Rectal smooth muscle tissue (tissue), 1 donor: ENCODE measurements at regions not wholly inside any gene's neighbourhood (a gene's known extent, or its start where the extent isn't known, plus 50 kb on each side); places are given as distances from the start of the nearest gene placed in this dataset.

ENCODE experiments used
- H3K27ac ChIP-seq: one replicate; pipeline ENCODE4 v1.7.0; 2013; ENCODE audit warnings: low read depth, low read length, inconsistent platforms
- H3K27me3 ChIP-seq: one replicate; pipeline ENCODE4 v1.7.0; 2013; ENCODE audit warnings: low read length; ENCODE audit not compliant: control insufficient read depth, insufficient read depth
- H3K36me3 ChIP-seq: one replicate; pipeline ENCODE4 v1.7.0; 2013; ENCODE audit warnings: low read length; ENCODE audit not compliant: control insufficient read depth, insufficient read depth
- H3K4me1 ChIP-seq: one replicate; pipeline ENCODE4 v1.7.0; 2013; ENCODE audit warnings: low read length; ENCODE audit not compliant: control insufficient read depth, insufficient read depth
- H3K4me3 ChIP-seq: one replicate; pipeline ENCODE4 v1.7.0; 2013; ENCODE audit warnings: low read length
- H3K9ac ChIP-seq: one replicate; pipeline ENCODE4 v1.7.0; 2013; ENCODE audit warnings: low read length

DNA sequence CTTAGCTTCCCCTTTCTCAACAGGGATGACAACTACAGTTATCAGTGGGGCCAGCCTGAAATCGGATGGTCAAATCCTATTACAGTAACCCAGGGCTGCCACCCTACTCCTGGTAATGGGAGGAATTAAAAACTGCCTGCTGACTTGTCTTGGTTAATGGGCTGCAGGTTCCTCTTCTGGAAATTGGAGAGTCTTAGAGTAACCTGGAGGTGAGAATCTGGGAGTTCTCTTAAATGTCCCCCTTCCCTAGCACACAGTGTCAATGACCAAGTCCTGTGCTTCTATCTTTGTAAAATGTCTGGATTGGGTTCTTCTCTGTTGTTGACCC is 113.1 kb downstream of the DDX1 start:
- H3K36me3 ChIP-seq = no peaks in the 10 kb centered on the region
- no peak overlapping the region for H3K9ac ChIP-seq
- H3K4me3 ChIP-seq = no peak overlapping the region
- H3K27me3 ChIP-seq = no peaks in the 10 kb centered on the region
- H3K4me1 ChIP-seq = no peaks in the 10 kb centered on the region
- H3K27ac ChIP-seq = no peak overlapping the region

DNA sequence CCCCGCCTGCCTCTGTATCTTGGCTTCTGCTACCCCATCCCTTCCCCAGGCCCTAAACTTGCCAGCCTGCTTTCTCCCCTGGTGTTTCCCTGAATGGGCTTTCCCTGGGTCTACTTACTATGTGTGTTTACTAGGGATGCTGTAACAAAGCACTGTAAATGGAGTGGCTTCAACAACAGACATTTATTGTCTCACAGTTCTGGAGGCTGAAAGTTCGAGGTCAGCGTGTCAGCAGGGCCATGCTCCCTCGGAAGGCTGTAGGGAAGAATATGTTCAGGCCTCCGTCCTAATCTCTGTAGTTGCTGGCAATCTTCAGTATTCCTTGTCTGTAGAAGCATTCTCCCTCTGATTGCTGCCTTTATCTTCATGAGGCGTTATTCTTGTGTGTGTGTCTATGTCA is 113.6 kb downstream of the DDX1 start:
- Histone ChIP-seq H3K27ac (no peak overlapping the region), H3K36me3 (no peaks in the 10 kb centered on the region)

DNA sequence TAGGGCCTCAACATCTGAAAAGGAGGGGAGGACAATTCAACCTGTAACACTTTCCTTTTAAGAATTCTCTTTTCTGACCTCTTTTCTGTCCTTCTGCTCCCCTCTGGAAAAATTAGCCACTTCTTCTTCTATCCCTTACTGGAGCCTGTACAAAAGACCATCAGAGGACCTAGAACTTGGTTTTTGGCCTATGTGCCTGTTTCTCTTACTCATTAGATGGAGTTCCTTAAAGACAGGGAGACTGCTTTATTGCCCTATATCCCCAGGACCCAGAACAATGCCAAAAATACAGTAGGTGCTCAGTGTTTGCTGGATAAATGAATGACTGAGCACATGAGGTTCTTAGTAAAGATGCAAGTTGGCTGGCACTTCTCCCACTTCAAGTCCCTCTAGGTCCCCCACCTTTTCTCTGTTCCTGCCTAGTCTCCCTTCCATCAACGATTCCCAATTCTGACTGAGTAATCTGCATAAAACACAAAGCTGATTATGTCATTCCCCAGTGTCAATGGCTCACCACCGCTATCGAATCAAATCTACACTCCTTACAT is 114.2 kb downstream of the DDX1 start:
- H3K9ac ChIP-seq = no peak overlapping the region

More for the DNA sequence above, 113.6 kb downstream of the DDX1 start:
- Histone ChIP-seq H3K4me1 (no peaks in the 10 kb centered on the region), H3K4me3 (no peak overlapping the region), H3K9ac (no peak overlapping the region), H3K27me3 (no peaks in the 10 kb centered on the region)

DNA sequence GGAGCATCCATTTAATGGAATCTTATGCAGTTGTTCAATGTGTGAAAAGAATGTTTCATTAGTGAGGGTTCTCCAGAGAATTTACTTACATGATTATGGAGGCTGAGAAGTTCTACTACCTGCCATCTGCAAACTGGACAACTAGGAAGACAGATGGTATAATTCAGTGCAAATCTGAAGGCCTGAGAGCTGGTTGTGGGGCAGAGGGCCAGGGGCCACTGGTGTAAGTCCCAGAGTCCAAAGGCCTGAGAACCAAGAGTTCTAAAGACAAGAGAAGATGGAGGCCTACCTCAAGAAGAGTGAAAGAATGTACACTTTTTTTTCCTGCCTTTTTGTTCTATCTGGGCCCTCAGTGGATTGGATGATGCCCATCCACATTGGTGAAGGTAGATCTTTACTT is 114.8 kb downstream of the DDX1 start:
- Histone ChIP-seq H3K27me3 (no peaks in the 10 kb centered on the region), H3K4me3 (no peak overlapping the region), H3K4me1 (no peaks in the 10 kb centered on the region), H3K27ac (no peak overlapping the region), H3K9ac (no peak overlapping the region), H3K36me3 (no peaks in the 10 kb centered on the region)

More for the DNA sequence above, 114.2 kb downstream of the DDX1 start:
- Histone ChIP-seq H3K4me3 (no peak overlapping the region), H3K27me3 (no peaks in the 10 kb centered on the region), H3K36me3 (no peaks in the 10 kb centered on the region), H3K4me1 (no peaks in the 10 kb centered on the region), H3K27ac (no peak overlapping the region)

DNA sequence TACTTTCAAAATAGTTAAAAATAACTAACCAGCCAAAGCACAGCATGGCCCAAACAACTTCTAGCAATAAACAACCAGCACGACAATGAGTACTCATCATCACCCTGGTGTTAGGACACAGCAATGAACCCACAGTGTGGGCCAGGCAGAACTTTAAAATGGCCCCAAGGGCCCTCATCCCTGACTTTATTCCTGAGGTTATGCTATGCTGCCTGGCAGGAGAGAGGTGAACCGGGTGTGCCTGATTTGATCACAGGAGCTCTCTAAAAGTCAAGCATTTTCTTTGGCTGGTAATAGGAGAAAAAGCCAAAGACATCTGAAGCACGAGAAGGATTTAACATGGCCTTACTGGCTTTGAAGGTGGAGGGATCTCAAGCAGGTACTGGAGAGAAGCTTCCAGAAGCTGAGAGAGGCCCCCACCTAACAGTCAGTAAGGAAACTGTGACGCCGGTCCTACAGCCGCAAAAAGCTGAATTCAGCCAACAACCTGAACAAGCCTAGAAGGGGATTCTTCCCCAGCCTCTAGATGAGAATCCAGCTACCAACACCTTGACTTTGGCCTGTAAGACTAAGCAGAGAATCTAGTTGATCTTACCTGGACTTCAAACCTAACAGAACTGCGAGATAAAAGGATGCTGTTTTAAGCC is 115.4 kb downstream of the DDX1 start:
- no peaks in the 10 kb centered on the region for H3K4me1 ChIP-seq
- no peak overlapping the region for H3K4me3 ChIP-seq
- H3K27ac ChIP-seq = no peak overlapping the region
- H3K9ac ChIP-seq = no peak overlapping the region
- no peaks in the 10 kb centered on the region for H3K36me3 ChIP-seq
- H3K27me3 ChIP-seq = no peaks in the 10 kb centered on the region

DNA sequence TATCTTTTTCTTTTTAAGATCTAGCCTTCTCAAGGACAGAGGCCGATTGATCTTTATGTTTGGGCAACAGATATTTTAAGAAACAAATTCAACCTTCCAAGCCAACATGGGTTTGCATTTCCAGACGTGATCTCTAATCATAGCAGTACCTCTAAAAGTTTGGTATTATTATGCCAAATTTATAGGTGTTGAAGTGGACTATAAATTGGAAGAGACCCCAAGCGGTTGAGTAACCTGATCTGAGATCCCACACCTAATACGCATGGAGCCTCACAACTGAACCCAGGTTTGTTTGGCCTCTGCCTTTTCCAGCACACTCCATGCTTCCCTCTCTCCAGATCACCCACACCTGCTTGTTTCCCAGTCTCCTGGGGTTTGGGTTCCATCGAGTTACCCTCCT is 116.5 kb downstream of the DDX1 start:
- Histone ChIP-seq H3K9ac (no peak overlapping the region), H3K4me1 (no peaks in the 10 kb centered on the region), H3K27ac (no peak overlapping the region), H3K36me3 (no peaks in the 10 kb centered on the region), H3K4me3 (no peak overlapping the region), H3K27me3 (no peaks in the 10 kb centered on the region)

DNA sequence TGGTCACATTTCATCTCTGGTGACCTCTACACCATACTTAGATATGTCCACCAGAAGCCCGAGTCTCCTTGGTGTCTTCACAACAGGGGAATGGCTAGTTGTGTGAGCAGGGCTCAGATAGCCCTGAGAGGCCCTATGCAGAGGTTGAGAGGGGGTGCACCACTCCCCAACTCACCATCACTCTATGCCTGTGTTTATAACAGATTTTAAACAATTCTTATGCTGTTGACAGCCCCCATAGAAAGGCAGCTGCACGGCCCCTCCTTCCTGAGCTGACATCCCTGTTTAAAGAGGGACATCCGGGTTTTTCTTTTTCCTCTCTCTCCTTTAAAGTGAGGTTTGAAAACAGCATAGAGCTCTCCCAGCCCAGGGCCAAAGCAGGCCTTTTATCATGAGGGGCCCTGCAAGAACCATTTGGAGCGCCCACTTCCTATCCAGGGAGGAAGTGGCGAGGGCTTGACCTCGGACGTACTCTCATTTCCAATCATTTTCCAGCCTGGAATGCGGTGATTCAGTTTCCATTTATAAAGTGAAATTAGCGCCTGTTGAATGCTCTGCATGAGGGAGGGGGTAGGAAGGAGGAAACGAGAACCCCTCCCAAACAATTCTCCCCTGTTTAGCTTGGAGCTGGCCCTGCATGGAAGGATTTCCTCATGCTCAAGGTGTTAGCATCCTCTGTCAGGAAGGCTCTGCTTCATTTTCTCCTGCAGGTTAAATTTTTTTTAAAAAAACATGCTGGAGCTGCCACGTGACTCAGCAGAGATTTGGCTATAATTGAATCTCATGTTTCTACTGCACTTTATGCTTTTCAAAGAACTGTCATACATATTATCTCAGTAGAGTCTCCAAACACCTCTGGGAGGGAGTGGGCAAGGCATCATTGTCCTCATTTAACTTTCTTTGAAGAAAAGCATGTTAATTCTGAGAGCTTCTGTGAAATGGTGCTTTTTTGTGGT is 117.5 kb downstream of the DDX1 start:
- Histone ChIP-seq H3K36me3 (no peaks in the 10 kb centered on the region), H3K27ac (no peak overlapping the region), H3K4me3 (no peak overlapping the region), H3K4me1 (no peaks in the 10 kb centered on the region), H3K27me3 (no peaks in the 10 kb centered on the region), H3K9ac (no peak overlapping the region)

DNA sequence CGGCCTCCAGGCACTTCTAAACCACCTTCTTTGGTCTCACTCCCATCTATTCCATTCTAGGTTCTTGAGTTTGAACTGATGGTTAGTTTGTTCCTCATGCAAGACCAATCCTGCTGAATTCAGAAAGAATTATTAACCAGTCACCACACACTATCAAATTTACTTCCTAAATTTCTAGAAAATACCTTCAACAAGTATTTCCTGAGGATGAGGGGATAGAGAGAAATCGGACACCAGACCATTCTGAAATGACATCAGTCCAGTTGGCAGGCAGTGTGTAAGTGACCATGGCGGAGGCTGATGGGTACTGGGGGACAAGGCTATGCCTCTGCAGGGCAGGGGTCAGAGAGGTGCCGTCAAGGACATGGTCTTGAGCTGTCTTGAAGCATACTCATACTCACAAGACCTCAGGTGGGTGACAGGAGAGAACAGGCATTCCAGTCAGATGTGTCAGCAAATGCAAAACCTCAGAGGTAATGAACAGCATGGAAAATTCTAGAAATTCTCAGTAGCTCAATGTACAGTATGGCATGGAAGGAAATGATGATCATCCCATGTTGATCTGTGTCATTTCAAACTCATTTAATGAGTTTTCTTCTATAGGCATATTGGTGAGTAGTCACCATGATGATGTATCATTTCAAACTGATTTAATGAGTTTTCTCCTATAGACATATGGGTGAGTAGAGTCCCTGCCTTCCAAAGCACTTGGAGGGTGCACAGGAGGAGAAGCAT is 119.6 kb downstream of the DDX1 start:
- Histone ChIP-seq H3K4me1 (no peaks in the 10 kb centered on the region), H3K9ac (no peak overlapping the region), H3K27ac (no peak overlapping the region), H3K36me3 (no peaks in the 10 kb centered on the region), H3K4me3 (no peak overlapping the region), H3K27me3 (no peaks in the 10 kb centered on the region)

DNA sequence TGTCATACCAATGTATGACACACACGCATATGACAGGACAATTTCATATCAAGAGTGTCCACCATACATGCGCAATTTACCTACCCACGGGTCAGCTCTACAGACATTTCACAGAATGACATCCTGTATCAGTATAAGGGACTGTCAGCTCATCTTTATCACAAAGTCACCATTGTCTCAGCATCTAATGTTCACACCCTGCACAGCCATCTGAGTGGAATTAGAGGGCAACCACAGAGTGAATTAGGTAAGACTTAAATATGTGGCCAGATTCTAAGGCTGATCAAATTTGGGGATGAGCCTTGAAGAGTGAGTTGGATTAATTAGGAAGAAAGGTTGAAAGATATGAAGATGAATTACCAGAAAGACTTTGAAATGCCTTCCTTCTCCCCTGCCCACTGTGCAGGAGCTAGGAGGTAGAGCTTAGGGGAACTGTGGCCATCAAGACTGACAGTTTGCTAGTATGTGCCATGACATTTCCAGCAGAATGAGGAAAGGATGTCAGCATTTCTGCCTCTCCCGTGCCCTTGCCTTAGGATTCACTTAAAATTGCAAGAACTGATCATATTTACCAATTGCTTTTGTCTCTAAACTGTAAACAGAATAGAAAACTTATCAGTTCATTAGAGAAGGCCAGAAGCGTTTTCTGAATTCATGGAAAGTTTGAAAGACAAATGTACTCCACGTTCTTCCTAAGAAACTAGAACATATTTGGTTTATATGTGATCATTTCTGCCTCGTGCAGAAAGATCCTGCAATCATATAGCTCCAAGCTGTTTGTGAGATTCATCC is 121.1 kb downstream of the DDX1 start:
- Histone ChIP-seq H3K27ac (no peak overlapping the region), H3K27me3 (no peaks in the 10 kb centered on the region), H3K4me3 (no peak overlapping the region), H3K4me1 (no peaks in the 10 kb centered on the region), H3K9ac (no peak overlapping the region), H3K36me3 (no peaks in the 10 kb centered on the region)

DNA sequence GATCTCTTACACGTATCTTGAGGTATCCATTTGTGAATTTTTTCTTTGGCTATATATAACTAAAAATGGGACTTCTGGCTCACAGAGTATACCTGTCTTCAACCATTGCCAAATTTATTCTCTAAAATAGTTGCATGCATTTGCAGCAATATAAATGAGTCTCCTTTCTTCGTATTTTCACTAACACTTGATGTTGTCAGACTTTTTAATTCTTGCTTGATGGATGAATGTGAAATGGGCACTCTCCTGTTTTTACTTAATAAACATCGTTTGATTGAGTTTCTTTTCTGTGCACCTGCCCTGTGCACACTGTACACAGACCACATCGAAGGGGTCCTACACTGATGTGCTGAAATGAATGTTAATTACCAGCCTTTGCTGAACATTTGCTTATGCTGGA is 121.8 kb downstream of the DDX1 start:
- no peak overlapping the region for H3K27ac ChIP-seq
- no peaks in the 10 kb centered on the region for H3K27me3 ChIP-seq
- H3K9ac ChIP-seq = no peak overlapping the region
- H3K4me1 ChIP-seq = no peaks in the 10 kb centered on the region
- no peak overlapping the region for H3K4me3 ChIP-seq
- H3K36me3 ChIP-seq = no peaks in the 10 kb centered on the region

DNA sequence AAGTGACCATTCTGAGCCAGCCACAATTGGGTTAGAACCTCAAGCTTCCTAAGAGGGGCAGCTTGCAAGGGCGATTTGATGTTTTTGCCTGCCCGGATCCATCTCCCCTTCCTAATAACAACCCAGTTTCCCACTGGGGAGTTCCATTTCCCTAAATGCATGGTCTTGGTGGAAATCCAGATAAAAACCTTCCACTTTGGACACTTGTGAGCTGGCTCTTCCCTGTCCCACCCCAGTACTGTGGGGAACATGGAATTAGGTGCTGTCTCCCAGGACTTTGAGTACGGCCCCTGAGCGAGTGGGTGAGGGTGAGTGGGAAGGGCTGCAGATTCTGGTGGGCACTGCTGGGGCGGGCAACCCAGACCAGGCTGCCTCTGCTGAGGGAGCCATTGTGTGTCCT is 122.3 kb downstream of the DDX1 start:
- Histone ChIP-seq H3K27me3 (no peaks in the 10 kb centered on the region), H3K4me1 (no peaks in the 10 kb centered on the region), H3K36me3 (no peaks in the 10 kb centered on the region), H3K9ac (no peak overlapping the region), H3K4me3 (no peak overlapping the region), H3K27ac (no peak overlapping the region)

DNA sequence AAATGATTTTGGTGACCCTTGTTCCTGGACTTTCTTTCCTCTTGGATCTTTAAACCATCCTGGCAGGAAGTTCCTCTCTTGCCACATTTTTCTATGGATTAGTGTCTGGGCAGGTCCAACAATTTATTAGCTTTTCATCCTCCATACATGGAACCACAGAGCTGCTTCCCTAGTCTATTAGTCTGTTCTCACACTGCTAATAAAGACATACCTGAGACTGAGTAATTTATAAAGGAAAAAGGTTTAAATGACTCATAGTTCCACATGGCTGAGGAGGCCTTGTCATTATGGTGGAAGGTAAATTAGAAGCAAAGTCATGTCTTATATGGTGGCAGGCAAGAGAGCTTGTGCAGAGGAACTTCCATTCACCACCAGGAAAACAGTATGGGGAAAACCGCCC is 122.9 kb downstream of the DDX1 start:
- Histone ChIP-seq H3K4me3 (no peak overlapping the region), H3K27ac (no peak overlapping the region), H3K36me3 (no peaks in the 10 kb centered on the region), H3K27me3 (no peaks in the 10 kb centered on the region), H3K4me1 (no peaks in the 10 kb centered on the region), H3K9ac (no peak overlapping the region)
